NCI-H1930 (cell line): ENCODE measurements at regions not wholly inside any gene's neighbourhood (a gene's known extent, or its start where the extent isn't known, plus 50 kb on each side); places are given as distances from the start of the nearest gene placed in this dataset.
"Not testable (repeated sequence)": the region's sequence is repeated elsewhere in the genome, so short reads cannot be mapped to it uniquely, and the experiment has no call there.

ENCODE experiments used
- DNase-seq, 2 experiments: peaks; one replicate each; lab custom pipeline; 2025; lab: John Stamatoyannopoulos, UW

DNA sequence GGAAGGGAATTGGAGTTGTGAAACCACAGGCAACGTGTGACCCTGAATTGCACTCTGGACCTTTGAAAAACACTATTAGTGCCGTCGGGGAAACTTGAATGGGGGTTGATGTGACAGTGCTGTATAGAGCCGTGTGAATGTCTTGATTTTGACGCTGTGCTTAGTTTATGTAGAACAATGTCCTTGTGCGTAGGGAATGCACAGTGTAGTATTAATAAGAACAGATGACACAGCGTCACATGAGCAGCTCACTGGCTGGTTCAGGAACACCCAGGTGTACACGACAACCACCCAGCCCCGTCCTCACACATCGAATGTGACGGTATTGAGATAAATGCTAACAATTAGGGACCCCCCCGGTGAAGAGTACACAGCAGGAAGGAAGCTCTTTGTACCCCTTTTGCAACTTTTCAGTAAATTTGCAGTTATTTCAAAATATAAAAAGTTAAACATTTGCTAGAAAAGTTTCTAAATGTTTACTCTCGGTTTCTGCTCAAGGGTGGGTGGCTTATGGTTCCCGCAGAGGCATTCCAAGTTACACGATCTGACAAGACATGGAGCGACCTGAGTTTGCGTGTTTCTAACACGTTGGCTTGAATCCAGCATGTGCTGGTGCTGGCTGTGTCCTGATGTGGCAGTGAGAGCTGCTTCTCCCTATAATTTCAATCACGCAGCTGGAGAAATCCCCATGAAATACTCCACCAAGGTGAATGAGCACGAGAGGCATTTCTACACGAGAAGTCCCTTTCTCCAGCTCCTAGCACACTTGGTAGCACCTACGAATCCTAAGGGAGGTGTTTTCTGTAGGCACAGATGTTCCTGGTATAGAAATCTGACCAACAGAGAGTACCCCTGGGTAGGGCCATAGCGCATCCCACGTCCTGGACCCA, 208.0 kb upstream of the EXOC2 start:
- DNase-seq = no peak

DNA sequence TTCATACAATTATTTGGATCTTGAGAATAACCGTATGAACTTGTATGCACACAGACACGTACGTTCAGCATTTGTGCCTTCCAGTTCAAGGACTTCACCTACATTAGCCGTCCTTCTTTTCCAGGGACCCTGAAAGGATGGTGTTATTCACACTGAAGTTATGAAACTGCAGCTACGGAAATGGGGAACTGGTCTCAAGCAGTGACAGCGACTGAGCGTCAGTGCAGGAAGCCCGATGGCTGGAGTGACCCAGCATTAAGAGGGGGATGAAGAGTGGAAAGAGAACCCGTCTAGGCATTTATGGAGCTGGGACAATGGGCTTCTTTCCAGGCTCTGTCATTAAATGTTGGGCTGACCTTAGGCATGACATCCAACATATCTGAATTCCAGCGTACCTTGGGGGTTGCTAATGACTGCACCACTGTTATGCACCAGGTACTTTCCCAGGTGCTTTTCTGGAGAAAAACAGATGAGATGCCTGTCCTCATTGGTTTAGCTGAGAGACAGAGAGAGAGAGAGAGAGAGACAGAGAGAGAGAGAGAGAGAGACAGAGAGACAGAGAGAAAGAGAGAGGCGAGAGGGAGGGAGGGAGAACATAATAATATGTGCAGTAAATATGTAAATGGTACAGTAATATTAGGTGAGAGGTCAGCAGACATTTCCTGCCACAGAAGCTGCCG, 204.7 kb upstream of the EXOC2 start:
- DNase-seq = no peak

DNA sequence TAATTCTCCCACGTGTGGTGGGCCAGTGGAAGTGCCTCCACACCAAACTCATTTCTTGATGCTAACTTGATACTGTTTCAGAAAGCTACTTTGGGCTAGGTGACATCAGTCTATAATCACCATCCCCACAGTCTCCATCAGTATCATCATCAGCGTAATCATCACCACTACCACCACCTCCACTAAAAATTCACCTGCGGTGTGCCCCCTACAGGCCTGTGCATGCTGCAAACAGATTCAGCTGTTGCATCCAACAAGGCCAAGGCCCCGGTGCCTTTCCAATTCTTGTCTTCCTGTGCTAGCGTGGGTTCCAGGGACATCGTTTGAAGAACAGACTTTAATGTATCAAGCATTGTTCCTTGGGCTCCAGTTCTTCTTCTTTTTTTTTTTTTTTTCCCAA, 201.3 kb upstream of the EXOC2 start:
- DNase-seq = no peak

DNA sequence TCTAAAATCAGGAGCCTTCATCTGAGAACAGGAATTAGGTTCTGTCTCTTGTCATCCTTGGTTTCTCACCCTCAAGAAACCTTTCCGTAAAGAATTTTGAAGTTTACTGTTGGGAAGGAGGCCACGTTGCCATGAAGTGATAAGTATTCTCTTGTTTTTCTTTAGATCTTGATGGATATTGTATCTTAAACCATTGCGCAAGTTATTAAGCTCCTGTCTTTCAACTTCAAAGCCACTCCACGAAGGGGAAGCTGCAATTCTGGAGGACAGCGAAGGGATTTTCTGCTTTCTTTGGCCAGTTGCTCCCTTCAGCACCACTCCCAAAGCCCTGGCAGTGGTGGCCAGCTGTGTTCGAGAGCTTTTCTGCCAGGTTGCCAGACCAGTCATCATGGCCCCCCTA, 198.1 kb upstream of the EXOC2 start:
- DNase-seq = no peak

DNA sequence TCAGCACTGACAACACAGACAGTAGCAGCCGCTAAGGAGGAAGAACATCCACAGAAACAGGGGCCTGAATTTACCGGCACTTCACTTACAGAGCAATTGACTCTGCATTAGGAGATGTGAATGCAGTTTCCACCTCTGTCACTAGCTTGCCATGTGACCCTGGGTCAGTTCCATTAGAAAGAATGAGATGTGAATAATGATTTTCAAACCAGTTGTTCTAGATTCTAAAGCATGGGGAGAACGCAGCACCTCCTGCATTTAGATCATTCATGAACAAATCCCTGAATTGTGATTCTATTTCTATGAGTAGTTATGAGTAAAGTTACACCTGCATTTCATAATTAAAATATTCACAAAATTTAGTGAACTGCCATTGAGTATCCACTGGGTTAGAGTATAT, 197.3 kb upstream of the EXOC2 start:
- DNase-seq = no peak

DNA sequence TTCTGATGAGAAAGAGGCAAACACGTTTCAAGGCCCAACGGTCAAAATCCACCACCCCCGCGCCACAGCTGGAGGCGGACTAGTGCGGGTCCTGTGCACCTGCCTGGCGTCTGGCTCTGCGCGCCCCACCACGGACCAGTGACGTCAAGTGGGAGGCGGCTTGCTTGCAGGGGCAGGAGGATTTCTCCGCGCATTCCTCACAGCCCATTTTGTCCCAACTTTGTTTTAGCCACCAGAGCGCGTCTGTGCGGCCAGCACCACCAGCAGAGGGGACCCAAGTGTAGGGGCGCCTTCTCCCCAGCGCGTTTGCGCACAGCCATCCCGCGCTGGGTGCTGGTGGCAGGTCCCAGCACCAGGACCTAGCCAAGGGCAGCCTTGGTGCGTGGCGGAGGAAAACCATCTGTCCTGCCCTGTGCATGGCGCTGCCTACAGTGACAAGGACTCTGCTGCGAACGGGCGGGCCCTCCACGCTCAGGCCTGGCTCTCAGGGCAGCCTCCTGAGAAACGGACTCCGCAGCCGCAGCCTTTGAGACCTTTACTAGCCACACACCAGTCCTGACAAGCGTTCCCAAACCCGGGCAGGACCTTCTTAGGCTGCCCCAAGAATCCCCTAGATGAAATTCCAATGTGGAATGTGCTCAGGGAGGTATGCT, 194.8 kb upstream of the EXOC2 start:
- no peak for DNase-seq

DNA sequence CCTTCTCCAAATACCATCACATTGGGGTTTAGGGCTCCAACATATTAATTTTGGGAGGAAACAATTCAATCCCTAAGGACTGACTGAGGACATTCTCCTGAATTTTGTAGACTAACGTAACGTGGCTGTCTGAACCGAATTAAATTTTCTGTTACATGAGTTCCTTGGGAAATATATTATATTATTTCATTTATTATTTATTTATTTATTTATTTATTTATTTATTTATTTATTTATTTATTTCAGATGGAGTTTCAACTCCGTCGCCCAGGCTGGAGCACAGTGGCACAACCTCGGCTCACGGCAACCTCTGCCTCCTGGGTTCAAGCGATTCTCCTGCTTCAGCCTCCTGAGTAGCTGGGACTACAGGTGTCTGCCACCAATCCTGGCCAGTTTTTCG, 193.2 kb upstream of the EXOC2 start:
- not testable (repeated sequence) for DNase-seq

DNA sequence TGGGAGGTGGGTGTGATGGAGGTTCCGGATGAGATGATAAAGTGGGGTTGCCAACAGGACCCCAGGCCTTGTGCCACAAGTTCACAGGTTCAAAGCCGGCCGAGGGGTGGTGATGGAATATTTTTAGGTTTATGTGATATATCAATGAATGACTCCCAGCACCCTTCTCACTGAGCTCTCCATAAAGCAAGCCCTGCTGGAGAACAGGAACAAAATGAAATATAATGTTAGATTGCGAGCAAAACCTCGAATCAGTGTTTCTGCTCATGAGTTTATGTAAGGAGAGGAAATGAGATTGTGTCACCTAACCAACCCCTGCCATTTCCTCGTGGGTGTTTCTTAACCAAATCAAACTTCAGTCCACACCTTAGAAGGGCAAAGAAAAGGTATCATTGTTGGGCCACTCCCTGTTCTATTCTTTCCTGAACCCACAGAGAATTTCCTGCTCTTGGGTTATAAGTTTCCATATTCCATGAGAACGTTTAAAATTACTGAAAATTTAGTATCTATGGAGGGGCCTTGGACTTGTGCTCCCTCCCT, 192.2 kb upstream of the EXOC2 start:
- no peak for DNase-seq

DNA sequence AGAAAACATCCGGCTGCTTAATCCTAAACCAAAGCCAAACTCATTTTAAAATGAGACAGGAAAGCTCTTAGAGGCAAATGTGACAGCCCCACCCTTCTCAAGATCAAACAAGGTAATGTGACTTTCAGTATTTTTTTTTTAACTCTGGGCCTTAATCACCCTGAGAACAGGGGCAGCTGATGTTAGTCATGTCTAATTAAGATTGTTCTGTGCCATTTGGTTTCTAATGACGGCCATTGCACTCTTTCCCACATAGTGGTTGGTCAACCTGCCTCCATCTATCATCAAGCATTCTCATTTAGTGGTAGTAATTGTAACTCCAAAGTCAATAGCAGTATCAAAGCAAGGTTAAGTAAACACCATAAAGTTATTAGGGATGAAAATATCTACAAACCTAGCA, 191.6 kb upstream of the EXOC2 start:
- no peak for DNase-seq

DNA sequence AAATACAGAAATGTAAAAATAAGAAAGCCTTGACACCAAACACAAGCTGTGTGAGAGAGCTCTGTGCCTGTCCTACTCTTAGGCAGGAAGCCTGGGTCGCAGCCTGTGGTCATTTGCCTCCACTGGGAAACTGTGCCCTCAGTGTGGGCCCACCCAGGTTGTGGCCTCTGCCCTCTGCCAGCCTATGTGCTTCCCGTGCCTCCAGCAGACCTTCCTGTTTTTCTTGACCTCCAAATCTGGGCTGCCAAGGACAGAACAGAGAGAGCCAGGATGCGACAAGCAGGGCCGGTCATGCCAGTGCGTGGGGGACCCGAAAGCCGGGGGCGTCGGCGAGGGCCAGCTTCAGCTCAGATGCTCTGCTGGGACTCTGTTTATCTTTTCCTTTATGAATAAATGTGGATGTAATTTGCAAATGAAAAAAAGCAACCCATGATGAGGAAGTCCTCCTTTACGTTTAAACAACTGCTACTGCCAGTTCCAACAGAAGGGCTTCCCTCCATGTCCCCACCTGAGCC, 189.2 kb upstream of the EXOC2 start:
- DNase-seq = no peak

DNA sequence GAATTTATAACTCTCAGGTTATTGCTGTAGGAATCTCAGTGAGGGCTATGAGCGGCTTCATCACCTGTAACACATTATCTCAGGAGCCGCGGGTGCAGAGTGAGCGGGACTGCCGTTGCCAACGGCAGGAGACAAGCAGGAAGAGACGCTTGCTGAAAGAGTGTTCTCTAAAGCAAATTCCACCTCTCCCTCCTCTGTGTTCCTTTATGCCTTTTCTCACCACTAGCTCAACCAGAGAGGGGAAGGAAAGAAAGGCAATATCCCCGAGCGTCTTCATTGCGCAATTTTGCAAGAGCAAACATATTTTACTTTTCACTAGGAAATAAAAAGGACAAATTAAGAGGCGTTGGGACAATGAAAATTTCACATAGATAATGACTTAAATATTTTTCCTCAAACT, 185.2 kb upstream of the EXOC2 start:
- no peak for DNase-seq

DNA sequence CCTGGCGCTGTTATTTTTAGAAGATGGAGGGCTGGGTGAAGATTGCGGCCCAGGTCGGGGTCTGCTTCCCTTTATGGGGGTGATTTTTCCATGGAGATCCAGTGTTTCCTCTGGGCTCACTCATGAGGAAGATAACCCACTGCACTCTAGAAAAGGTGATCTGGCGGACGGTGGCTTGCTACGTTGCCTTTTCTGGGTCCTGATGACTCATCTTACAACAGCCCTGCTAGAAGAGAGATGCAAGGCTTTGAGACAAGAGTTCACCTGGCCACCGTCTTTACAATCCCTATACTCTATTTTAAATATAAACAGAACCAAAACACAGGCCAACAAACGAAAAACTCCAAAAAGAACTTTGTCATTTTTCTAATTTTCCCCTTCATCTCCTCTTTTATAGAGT, 182.1 kb upstream of the EXOC2 start:
- DNase-seq = no peak

DNA sequence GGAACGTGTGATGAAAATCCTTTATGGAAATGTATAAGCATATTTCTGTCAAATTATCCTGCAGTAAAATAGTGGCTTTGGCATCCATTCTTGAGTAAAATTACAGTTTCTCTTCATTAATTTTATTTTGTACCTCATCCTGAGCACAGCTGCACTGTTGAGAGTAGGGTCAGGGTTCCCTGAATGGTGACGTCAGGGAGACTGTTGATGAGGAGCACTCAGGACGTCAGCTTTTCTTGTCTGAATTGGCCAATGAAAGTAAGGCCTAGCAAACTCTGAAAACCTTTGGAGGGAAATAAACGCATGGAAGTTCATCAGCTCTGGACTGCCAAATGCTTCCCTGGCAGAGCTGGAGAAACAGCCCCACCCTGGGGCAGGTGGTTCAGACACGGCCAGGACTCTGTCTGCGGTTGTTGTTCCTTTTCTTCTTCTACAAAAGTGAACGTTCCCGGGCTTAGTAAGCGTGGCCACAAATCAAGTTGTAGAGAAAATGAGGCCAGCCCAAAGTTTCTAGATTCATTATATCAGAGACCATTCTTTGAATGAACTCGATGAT, 179.7 kb upstream of the EXOC2 start:
- DNase-seq = no peak

DNA sequence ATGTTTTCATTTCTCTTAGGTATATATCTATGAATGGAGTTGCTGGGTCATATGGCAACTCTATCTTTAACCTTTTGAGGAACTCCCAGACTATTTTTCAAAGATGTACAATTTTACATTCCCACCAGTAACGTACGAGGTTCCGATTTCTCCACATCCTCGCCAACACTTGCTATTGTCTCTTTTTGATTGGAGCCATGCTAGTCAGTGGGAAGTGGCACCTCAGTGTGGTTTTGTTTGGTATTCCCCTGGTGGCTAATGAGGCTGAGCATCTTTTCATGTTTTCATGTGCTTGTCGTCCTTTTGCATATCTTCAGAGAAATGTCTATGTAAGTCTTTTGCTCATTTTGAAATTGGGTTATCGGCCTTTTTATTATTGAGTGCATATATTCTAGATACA, 178.6 kb upstream of the EXOC2 start:
- no peak for DNase-seq

DNA sequence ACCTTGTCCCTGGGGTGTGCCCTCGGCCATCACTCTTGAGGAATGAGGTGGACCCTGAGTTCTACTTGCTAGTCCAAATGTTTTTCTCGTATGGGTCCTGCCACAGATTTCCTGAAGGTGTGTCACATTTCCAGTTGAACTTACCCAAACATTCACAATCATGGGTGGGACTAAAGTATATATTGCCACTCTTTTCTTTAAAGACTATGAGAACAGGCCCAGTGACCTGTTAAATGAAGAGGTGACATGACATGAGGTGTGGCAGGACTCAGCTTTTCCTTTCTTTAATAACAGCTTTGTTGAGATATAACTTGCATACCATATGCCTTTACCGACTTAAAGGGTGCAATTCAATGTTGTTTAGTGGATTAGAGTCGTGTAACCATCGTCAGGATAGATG, 177.2 kb upstream of the EXOC2 start:
- no peak for DNase-seq

DNA sequence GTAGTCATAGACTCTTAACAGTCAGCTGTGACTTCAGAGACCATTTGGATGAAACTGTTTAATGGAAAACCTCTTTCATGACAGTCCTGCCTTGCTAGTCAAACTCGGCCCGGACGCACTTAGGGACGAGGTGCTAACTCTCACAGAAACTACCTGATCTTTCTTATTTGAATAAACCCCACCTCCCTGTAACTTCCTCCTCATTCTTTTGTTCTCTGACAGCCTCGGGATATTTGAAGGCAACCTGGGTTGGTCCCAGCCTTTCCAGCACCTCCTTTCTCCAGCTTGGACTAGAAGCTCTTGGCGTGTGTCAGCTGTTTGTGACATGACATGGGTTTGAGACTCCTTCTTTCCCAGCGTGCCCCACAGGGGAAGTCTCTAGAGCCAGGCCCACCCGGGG, 175.3 kb upstream of the EXOC2 start:
- no peak for DNase-seq

DNA sequence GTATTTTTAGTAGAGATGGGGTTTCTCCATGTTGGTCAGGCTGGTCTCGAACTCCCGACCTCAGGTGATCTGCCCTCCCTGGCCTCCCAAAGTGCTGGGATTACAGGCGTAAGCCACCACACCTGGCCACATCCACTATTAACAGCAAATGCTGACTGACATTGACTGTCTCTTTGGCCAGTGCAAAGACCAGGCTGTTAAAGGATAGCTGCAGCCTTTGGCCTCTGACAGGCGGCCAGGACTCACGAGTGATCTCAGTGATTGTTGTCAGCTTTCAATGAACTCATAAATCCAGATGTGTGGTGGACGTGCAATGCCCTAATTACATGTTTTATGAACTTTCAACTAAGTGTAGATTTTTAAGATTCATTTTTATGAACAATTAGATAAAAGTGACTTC, 174.4 kb upstream of the EXOC2 start:
- no peak for DNase-seq

DNA sequence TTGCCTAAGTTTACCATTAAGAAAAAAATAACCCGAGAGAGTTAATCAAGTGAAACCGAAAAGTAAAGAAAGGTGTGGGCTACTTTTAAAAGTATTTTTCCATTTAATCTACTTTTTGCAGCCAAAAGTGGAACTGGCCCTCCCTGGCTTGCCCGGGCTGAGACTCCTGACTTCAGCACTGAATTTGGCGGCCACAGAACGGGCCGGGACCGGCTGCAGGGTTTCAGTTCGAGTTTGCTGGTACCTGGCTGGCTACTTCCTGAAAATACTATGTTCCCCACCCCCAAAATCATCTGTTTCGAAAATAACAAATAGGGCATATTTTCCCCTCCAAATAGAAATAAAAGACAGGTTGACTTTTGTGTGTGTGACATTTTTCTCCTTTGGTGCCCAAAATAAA, 173.4 kb upstream of the EXOC2 start:
- no peak for DNase-seq

DNA sequence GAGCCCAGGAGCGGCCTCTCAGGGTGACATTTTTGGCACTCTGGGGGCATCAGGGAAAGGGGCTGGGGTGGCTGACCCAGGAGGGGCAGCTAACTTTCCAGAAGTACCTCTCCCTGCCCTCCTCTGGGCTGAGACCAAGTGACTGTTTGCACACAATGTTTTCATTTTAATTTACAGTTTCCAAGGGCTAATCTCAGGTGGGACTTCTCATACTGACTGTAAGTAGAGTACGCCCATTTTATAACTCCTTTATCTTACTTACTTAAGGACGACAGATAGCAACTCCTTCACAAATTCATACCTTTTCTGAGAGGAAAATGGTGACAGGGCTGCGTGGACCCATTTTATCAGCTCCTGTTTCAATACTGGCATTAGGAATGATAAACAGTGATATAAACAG, 172.9 kb upstream of the EXOC2 start:
- DNase-seq = no peak

DNA sequence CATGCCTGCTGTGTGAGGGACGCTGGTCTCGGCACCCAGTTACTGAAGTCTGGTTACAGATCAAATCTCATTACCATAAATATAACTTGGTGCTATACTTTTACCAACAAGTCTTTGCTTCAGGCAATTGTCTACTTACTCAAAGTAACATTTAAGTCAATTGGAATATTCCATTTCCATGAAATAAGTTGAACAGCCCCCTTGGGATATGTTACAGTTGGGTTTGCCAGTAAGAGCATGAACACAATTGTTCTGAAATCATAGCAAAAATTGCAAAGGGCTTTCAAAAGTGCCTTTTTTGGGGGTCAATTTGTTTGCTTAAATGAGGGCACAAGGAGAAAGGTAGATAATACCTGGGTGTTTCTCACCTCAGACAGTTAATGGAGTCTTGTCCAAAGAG, 170.9 kb upstream of the EXOC2 start:
- DNase-seq = no peak

DNA sequence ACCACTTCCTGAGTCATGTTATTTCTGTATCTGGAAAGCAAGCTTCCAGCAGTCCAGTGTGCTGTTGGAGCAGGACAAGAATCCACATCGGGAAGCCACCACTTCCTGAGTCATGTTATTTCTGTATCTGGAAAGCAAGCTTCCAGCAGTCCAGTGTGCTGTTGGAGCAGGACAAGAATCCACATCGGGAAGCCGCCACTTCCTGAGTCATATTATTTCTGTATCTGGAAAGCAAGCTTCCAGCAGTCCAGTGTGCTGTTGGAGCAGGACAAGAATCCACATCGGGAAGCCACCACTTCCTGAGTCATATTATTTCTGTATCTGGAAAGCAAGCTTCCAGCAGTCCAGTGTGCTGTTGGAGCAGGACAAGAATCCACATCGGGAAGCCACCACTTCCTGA, 170.2 kb upstream of the EXOC2 start:
- DNase-seq = not testable (repeated sequence)

DNA sequence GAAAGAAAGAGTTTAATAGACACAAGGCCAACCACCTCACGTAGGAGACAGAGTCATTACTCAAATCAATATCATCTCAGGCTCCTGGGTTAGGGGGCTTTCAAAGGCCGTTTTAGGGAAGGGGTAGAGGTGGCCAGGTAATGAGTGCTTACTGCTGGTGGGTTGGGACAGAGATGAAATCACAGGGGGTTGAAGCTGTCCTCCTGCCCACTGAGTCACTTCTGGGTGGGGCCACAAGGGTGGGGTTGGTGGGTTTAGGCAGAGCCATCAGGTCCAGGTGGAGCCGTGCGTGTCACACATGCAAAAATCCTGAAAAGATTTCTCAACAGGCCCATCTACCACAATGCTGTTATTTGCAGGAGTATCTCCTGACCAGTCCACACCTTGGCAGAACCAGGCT, 167.0 kb upstream of the EXOC2 start:
- no peak for DNase-seq
